Activated B cell treated with CpG ODN at 0.5 μM for 24 hours (primary cell): ENCODE measurements at regions not wholly inside any gene's neighbourhood (a gene's known extent, or its start where the extent isn't known, plus 50 kb on each side); places are given as distances from the start of the nearest gene placed in this dataset.

Experiments used
- ATAC-seq: fragments of 200-7000 bp; cut with Tn5 transposase; one replicate; pipeline ENCODE4 v1.10.0; 2021; ENCODE audit warnings: low read depth, mild to moderate bottlenecking, moderate library complexity
- CTCF ChIA-PET: fragments of 350-600 bp; sonication (Branson Sonifier 250); formaldehyde crosslinking; loops from one replicate; lab custom pipeline; 2021; ENCODE audit warnings: antibody characterized with exemption; lab: Charles Lee
- POLR2A ChIA-PET: fragments of 350-600 bp; sonication (Branson Sonifier 250); formaldehyde crosslinking; loops from one replicate; lab custom pipeline; 2021; ENCODE audit warnings: antibody characterized with exemption; lab: Charles Lee
- DNase-seq: peaks from one replicate; pipeline ENCODE4 v3.0.0; 2022
- H3K27ac Mint-ChIP-seq: one replicate; pipeline ENCODE4 v1.8.0; 2020; ENCODE audit warnings: mixed read lengths
- H3K27me3 Mint-ChIP-seq: one replicate; pipeline ENCODE4 v1.8.0; 2021; ENCODE audit warnings: mixed read lengths
- H3K36me3 Mint-ChIP-seq: one replicate; pipeline ENCODE4 v1.8.0; 2021; ENCODE audit warnings: low read depth, mixed read lengths
- H3K4me1 Mint-ChIP-seq: one replicate; pipeline ENCODE4 v1.8.0; 2021; ENCODE audit warnings: mixed read lengths
- H3K4me3 Mint-ChIP-seq: one replicate; pipeline ENCODE4 v1.8.0; 2020; ENCODE audit warnings: mild to moderate bottlenecking, mixed read lengths
- H3K9me3 Mint-ChIP-seq: one replicate; pipeline ENCODE4 v1.8.0; 2020; ENCODE audit warnings: mixed read lengths
- intact Hi-C: fragments of 100-400 bp; cut with micrococcal nuclease; formaldehyde crosslinking; loops from one replicate; pipeline ENCODE4 v1.15.1; 2024
- TF ChIP-seq, protein P1 (sequence below): fragments of 200-600 bp; IDR thresholded peaks from one replicate; pipeline ENCODE4 v1.8.0; 2022; ENCODE audit warnings: antibody characterized with exemption, mild to moderate bottlenecking

DNA sequence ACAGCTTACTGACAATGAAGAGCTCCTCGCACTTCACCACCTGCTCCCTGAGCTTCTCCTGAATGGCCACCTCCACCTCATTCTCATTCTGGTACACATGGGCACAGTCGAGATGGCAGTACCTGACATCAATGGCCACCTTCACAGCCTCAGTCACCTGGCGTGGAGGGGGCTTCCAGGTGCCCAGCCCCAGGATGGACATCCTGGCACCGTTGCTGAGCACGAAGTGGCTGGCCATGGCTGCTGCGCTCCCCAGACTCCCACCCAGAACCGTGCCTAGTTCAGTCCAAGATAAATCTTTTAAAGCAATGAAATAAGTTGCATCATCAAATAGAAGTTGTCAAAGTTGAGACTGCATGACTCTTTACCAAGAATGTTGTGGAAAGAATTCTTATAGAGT, 128.1 kb upstream of the SOX6 start:
- intact Hi-C loops, result no loop called here
- no peak for ATAC-seq
- Mint-ChIP-seq H3K27ac (no peak overlapping the region), H3K27me3 (no peaks in the 10 kb centered on the region), H3K4me1 (no peaks in the 10 kb centered on the region), H3K36me3 (no peaks in the 10 kb centered on the region), H3K4me3 (no peak overlapping the region), H3K9me3 (no peaks in the 10 kb centered on the region)
- CTCF ChIA-PET, result no interaction called here
- POLR2A ChIA-PET, result no interaction called here
- DNase-seq, result no peak
- TF ChIP-seq, protein P1, sequence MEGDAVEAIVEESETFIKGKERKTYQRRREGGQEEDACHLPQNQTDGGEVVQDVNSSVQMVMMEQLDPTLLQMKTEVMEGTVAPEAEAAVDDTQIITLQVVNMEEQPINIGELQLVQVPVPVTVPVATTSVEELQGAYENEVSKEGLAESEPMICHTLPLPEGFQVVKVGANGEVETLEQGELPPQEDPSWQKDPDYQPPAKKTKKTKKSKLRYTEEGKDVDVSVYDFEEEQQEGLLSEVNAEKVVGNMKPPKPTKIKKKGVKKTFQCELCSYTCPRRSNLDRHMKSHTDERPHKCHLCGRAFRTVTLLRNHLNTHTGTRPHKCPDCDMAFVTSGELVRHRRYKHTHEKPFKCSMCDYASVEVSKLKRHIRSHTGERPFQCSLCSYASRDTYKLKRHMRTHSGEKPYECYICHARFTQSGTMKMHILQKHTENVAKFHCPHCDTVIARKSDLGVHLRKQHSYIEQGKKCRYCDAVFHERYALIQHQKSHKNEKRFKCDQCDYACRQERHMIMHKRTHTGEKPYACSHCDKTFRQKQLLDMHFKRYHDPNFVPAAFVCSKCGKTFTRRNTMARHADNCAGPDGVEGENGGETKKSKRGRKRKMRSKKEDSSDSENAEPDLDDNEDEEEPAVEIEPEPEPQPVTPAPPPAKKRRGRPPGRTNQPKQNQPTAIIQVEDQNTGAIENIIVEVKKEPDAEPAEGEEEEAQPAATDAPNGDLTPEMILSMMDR, result no peak

DNA sequence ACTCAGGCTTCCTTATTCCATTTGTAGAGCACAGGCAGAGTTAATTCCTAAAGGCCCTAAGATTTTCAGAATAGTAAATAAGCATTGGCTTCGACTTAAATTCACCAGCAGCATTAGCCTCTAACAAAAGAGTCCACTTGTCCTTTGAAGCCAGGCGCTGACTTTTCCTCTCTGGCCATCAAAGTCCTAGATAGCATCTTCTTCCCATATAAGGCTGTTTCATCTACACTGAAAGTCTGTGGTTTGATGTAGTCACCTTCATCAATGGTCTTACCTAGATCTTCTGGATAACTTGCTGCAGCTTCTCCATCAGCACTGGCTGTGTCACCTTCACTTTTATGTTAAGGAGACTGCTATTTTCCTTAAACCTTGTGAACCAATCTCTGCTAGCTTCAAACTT, 118.3 kb upstream of the SOX6 start:
- intact Hi-C loops, result no loop called here
- CTCF ChIA-PET, result no interaction called here
- TF ChIP-seq, protein P1, result no peak
- POLR2A ChIA-PET, result no interaction called here
- Mint-ChIP-seq H3K27me3 (no peaks in the 10 kb centered on the region), H3K36me3 (no peaks in the 10 kb centered on the region), H3K4me3 (no peak overlapping the region), H3K27ac (no peak overlapping the region), H3K9me3 (peaks cover 3% of the 10 kb centered on the region), H3K4me1 (no peaks in the 10 kb centered on the region)
- ATAC-seq (no peak), DNase-seq (no peak)

DNA sequence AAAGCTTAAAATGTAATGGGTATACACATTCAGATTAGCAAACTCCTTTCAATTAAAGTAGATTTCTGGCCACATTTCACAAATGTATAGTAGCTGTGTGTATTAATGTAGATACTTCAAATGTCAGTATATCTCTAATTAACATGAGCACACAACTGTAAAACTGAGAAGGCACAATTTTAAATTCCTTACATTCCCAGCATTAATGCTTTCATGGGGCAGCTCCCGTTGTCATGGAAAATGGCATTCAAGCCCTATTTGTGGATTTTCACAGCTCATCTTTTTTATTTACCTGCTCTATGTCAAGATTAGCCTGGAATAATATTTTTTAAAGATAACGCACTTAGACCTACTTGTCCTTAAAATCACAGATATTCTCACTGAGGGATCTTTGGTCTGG, 113.6 kb upstream of the SOX6 start:
- no peak overlapping the region for H3K4me3 Mint-ChIP-seq
- TF ChIP-seq, protein P1, result no peak
- ATAC-seq (no peak), DNase-seq (no peak)
- H3K27ac Mint-ChIP-seq, result no peak overlapping the region
- H3K4me1 Mint-ChIP-seq, result no peaks in the 10 kb centered on the region
- POLR2A ChIA-PET, result no interaction called here
- CTCF ChIA-PET, result no interaction called here
- no peaks in the 10 kb centered on the region for H3K27me3 Mint-ChIP-seq
- H3K9me3 Mint-ChIP-seq, result no peaks in the 10 kb centered on the region
- H3K36me3 Mint-ChIP-seq, result no peaks in the 10 kb centered on the region
- intact Hi-C loops, result no loop called here

DNA sequence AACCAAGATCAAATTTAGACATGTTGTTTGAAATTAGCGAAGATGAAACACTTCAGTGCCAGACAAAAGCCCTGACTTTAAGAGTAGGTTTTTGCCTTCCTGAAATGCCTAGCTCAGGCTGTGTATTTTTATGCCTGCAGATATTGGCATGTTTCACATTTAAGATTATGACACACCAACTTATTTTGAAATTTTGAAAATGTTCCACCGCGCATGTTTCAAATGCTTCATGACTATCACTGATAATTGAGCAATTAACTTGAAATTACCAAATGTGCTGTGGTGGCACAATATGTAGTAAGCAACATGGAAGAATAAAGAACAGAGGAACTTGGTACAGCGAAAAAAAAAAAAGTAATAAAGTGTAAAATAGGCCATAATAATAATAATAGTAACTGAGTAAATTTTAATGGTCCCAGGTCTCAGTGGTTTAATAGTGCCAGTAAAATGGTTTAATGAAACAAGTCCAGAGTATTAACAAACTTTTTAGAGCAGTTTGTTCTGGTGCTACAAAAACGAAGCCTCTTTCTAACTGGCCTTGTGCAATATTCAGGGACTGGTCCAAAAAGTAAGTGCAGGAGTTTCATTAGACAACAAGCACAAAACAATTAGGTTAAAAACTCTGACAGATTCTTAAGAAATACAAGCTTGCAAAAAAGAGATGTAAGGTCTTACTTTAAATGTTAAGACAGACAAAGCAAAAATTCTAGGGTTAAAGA, 112.5 kb upstream of the SOX6 start:
- no peak for DNase-seq
- TF ChIP-seq, protein P1, result no peak
- intact Hi-C loops, result no loop called here
- ChIA-PET POLR2A (no interaction called here), CTCF (no interaction called here)
- no peaks in the 10 kb centered on the region for H3K27me3 Mint-ChIP-seq
- H3K9me3 Mint-ChIP-seq, result no peaks in the 10 kb centered on the region
- no peaks in the 10 kb centered on the region for H3K36me3 Mint-ChIP-seq
- no peak overlapping the region for H3K4me3 Mint-ChIP-seq
- no peaks in the 10 kb centered on the region for H3K4me1 Mint-ChIP-seq
- ATAC-seq, result no peak
- H3K27ac Mint-ChIP-seq, result no peak overlapping the region

DNA sequence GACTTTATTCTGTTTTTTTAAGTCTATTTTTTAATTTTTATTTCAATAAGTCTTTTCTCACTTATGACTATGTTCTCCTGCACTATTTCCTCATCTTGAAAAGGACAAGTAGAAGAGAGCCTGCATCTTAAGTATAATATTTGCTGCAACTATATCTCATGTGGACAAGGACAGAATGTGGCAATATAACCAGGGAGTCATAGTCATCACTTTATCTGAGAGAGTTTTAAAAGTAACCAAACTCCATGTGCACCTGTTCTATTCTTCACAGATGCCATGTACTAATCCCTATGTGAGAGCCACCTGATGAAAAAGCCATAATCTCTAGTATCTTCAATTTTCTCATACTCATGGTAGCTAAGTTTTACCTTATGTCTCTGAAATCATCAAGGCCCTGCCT, 104.2 kb upstream of the SOX6 start:
- no peaks in the 10 kb centered on the region for H3K27me3 Mint-ChIP-seq
- DNase-seq (no peak), ATAC-seq (no peak)
- no peak overlapping the region for H3K27ac Mint-ChIP-seq
- peaks cover 2% of the 10 kb centered on the region for H3K9me3 Mint-ChIP-seq
- POLR2A ChIA-PET, result no interaction called here
- H3K4me3 Mint-ChIP-seq, result no peak overlapping the region
- H3K36me3 Mint-ChIP-seq, result no peaks in the 10 kb centered on the region
- TF ChIP-seq, protein P1, result no peak
- H3K4me1 Mint-ChIP-seq, result no peaks in the 10 kb centered on the region
- intact Hi-C loops, result no loop called here
- CTCF ChIA-PET, result no interaction called here
